Astrocyte (in vitro differentiated cells and primary cell): ENCODE measurements at regions not wholly inside any gene's neighbourhood (a gene's known extent, or its start where the extent isn't known, plus 50 kb on each side); places are given as distances from the start of the nearest gene placed in this dataset.

Experiments
- CTCF ChIP-seq: IDR thresholded peaks from 2 replicates; pipeline ENCODE4 v1.5.1; 2011; ENCODE audit warnings: low read depth, mild to moderate bottlenecking, inconsistent platforms, low read length, moderate library complexity; ENCODE audit not compliant: insufficient read depth
- EZH2 ChIP-seq: IDR thresholded peaks from 2 replicates; pipeline ENCODE4 v1.6.1; 2012; ENCODE audit warnings: mild to moderate bottlenecking, low read length, inconsistent platforms; ENCODE audit not compliant: insufficient read depth

GRCh38 chr16:26709754-26710153 lies 357.0 kb upstream of the C16orf82 start:
- TF ChIP-seq CTCF: no peak
- no peak for TF ChIP-seq EZH2
